ENCODE measurements at regions not wholly inside any gene's neighbourhood (a gene's known extent, or its start where the extent isn't known, plus 50 kb on each side); places are given as distances from the start of the nearest gene placed in this dataset.

DNA sequence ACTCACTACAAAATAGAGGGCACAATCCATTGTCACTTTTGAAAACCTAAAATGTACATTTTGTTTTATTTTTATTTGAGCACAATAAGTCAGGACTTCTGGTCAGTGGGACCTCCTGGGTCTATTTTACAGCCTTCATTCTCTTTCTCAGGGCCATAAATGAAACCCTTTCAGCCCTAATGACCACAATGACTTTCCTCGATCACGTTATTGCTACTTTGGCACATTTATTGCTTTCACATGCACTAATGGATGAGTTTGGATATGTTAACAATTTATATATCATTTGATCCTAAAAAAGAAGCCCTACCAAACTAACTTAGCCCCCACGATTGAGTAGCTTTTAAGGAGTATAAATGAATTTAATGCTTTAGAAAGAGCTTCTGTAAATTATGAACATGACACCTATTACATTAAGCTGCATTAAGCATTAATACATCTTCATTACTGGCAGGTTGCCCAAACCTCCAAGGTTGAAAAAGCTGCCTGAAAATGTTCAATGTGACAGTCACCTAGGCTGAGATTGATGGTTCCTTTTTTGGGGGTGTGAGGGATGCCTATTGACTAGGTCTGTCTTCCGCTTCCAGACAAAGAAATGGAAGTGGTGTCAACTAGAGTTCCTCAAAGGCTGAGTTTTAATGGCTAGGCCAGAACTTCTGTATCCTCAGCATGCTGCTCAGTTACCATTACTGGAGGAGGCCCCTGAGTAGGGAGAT lies 296.4 kb downstream of the GPAT3 start:
- Mint-ChIP-seq H3K9me3 (ENCODE audit: unreplicated experiment) (peaks cover 1% of the 10 kb centered on the region), H3K27ac (ENCODE audit: unreplicated experiment) (no peak overlapping the region), H3K27me3 (ENCODE audit: unreplicated experiment) (no peaks in the 10 kb centered on the region), H3K4me3 (ENCODE audit: unreplicated experiment) (no peak overlapping the region), H3K4me1 (ENCODE audit: low read depth, unreplicated experiment) (no peaks in the 10 kb centered on the region), H3K36me3 (ENCODE audit: unreplicated experiment) (no peaks in the 10 kb centered on the region)
- no peak for DNase-seq
- TF ChIP-seq, protein P1, sequence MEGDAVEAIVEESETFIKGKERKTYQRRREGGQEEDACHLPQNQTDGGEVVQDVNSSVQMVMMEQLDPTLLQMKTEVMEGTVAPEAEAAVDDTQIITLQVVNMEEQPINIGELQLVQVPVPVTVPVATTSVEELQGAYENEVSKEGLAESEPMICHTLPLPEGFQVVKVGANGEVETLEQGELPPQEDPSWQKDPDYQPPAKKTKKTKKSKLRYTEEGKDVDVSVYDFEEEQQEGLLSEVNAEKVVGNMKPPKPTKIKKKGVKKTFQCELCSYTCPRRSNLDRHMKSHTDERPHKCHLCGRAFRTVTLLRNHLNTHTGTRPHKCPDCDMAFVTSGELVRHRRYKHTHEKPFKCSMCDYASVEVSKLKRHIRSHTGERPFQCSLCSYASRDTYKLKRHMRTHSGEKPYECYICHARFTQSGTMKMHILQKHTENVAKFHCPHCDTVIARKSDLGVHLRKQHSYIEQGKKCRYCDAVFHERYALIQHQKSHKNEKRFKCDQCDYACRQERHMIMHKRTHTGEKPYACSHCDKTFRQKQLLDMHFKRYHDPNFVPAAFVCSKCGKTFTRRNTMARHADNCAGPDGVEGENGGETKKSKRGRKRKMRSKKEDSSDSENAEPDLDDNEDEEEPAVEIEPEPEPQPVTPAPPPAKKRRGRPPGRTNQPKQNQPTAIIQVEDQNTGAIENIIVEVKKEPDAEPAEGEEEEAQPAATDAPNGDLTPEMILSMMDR (IDR thresholded peaks at IDR 0.05; ENCODE audit: partially characterized antibody, unreplicated experiment), result no peak

DNA sequence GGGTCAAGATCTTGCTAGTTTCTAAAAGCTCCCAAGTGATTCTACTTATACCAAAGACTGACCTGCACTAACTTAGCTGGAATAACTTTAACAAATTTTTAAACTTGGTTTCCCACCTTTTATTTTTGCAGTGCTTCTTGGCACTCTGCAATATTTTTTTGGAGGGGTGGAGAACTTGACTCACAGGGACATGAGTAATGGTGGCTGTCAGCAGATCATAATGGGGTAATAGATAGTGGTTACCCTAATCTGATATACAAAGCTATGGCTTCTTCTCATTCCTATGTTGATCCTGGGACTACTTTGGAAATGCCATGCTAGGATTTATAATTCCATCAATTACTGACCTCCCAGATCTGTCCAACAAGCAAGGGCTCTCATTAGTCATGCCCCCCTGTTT lies 295.7 kb downstream of the GPAT3 start:
- no peaks in the 10 kb centered on the region for H3K4me1 Mint-ChIP-seq (ENCODE audit: low read depth, unreplicated experiment)
- H3K9me3 Mint-ChIP-seq (ENCODE audit: unreplicated experiment), result peaks cover 1% of the 10 kb centered on the region
- H3K36me3 Mint-ChIP-seq (ENCODE audit: unreplicated experiment), result no peaks in the 10 kb centered on the region
- no peak overlapping the region for H3K27ac Mint-ChIP-seq (ENCODE audit: unreplicated experiment)
- no peak for DNase-seq
- no peak overlapping the region for H3K4me3 Mint-ChIP-seq (ENCODE audit: unreplicated experiment)
- TF ChIP-seq, protein P1 (IDR thresholded peaks at IDR 0.05; ENCODE audit: partially characterized antibody, unreplicated experiment), result no peak
- no peaks in the 10 kb centered on the region for H3K27me3 Mint-ChIP-seq (ENCODE audit: unreplicated experiment)

DNA sequence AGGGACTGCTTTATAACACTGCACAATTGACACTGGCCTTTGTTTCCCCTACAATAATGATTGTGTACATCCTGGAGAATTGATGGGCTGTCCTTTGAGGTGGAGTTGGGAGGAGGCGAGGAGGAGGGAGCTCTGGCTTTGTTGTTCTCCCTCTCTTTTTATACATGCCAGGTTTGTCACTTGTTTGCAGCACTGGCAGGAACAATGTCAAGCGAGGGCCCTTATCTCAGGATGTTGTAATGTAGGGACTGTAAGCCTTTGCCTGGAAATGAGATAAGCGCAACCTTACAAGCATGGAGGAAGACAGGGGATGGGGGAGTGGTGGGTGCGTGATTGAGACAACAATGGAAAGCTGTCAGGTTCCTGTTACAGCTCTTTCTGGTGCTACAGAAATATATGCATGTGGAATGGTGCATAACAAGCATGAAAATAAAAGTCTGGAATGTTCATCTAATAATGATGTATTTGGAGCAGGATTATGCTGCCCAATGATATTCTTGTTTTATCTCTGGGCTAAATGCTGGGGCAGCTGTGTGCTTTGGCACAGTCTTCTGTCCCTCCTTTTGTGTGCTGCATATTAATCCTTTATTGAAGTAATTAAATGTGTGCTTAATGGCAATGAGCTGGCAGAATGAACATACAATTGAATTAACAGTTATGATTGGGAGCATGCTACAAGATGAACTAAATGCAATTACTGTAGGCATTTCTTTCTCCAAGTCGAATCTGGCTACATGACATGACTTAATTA lies 294.4 kb downstream of the GPAT3 start:
- no peaks in the 10 kb centered on the region for H3K4me1 Mint-ChIP-seq (ENCODE audit: low read depth, unreplicated experiment)
- peaks cover 1% of the 10 kb centered on the region for H3K9me3 Mint-ChIP-seq (ENCODE audit: unreplicated experiment)
- DNase-seq, result no peak
- TF ChIP-seq, protein P1 (IDR thresholded peaks at IDR 0.05; ENCODE audit: partially characterized antibody, unreplicated experiment), result no peak
- H3K27me3 Mint-ChIP-seq (ENCODE audit: unreplicated experiment), result no peaks in the 10 kb centered on the region
- no peak overlapping the region for H3K4me3 Mint-ChIP-seq (ENCODE audit: unreplicated experiment)
- H3K27ac Mint-ChIP-seq (ENCODE audit: unreplicated experiment), result no peak overlapping the region
- H3K36me3 Mint-ChIP-seq (ENCODE audit: unreplicated experiment), result no peaks in the 10 kb centered on the region

DNA sequence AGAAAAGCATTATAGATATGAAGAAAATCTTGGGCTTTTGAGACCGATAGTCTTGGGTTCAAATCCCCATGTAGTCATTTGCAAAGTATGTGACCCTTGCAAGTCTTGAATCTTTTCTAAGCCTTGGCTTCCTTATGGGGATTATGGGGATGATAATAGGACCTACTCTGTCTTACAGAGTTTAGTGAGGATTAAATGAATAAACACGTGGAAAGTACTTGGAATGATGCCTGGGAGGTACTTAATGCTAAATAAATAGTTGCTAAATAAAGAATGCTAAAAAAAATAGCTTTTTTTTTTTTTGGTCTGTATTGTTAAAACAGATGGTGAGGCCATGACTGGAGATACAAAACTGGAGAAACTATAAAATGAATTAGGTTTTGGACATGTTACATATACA lies 292.7 kb downstream of the GPAT3 start:
- TF ChIP-seq, protein P1 (IDR thresholded peaks at IDR 0.05; ENCODE audit: partially characterized antibody, unreplicated experiment), result no peak

GRCh38 chr4:83821493-83821892 lies 285.6 kb downstream of the GPAT3 start:
- no peaks in the 10 kb centered on the region for H3K27me3 Mint-ChIP-seq (ENCODE audit: unreplicated experiment)
- H3K4me3 Mint-ChIP-seq (ENCODE audit: unreplicated experiment), result no peak overlapping the region
- H3K9me3 Mint-ChIP-seq (ENCODE audit: unreplicated experiment), result no peaks in the 10 kb centered on the region
- H3K36me3 Mint-ChIP-seq (ENCODE audit: unreplicated experiment), result peaks cover 7% of the 10 kb centered on the region
- TF ChIP-seq, protein P1 (IDR thresholded peaks at IDR 0.05; ENCODE audit: partially characterized antibody, unreplicated experiment), result no peak
- no peak for DNase-seq
- no peaks in the 10 kb centered on the region for H3K4me1 Mint-ChIP-seq (ENCODE audit: low read depth, unreplicated experiment)
- H3K27ac Mint-ChIP-seq (ENCODE audit: unreplicated experiment), result no peak overlapping the region

More for the DNA sequence above, 292.7 kb downstream of the GPAT3 start:
- Mint-ChIP-seq H3K36me3 (ENCODE audit: unreplicated experiment) (no peaks in the 10 kb centered on the region), H3K4me3 (ENCODE audit: unreplicated experiment) (no peak overlapping the region), H3K27ac (ENCODE audit: unreplicated experiment) (no peak overlapping the region), H3K27me3 (ENCODE audit: unreplicated experiment) (no peaks in the 10 kb centered on the region), H3K9me3 (ENCODE audit: unreplicated experiment) (no peaks in the 10 kb centered on the region), H3K4me1 (ENCODE audit: low read depth, unreplicated experiment) (no peaks in the 10 kb centered on the region)
- no peak for DNase-seq
